ENCODE measurements at regions not wholly inside any gene's neighbourhood (a gene's known extent, or its start where the extent isn't known, plus 50 kb on each side); places are given as distances from the start of the nearest gene placed in this dataset.

- Histone ChIP-seq H3K4me1 (peaks cover 15% of the 10 kb centered on the region), H3K27ac (no peak overlapping the region), H3K9me3 (no peaks in the 10 kb centered on the region), H3K4me2 (no peak overlapping the region), H3K4me3 (no peak overlapping the region)
- FAIRE-seq (no peak), ATAC-seq (no peak), DNase-seq (ENCODE audit: low read depth in 1 of 2, low spot score in 1 of 2) (no peak)
- 79% methylated on average over 1 of the region's 1 CpG for WGBS (ENCODE audit: missing lambda C conversion rate)
- TF ChIP-seq HEYL (CRISPR knock-in tag; IDR thresholded peaks at IDR 0.05) (no peak), USF2 (IDR thresholded peaks at IDR 0.05) (no peak), TFCP2L1 (CRISPR knock-in tag; IDR thresholded peaks at IDR 0.05) (no peak)
- ChIA-PET POLR2A (no interaction called here), CTCF (interaction anchor here (1.1 to 2.2 kb wide), 2 partner anchors 9 to 79 kb away, joined by 3 to 9 read pairs; no protein-coding TSS in a partner anchor)
These were observed 178.4 kb upstream of the ELL2 start for GRCh38 chr5:96140084-96140483.

- no peak for FAIRE-seq
- no peaks in the 10 kb centered on the region for H3K9me3 ChIP-seq
- H3K27ac ChIP-seq, result no peak overlapping the region
- ChIA-PET CTCF (interaction anchor here (1.3 kb wide), 1 partner anchor 12 kb away, joined by 3 read pairs; no protein-coding TSS in a partner anchor), POLR2A (no interaction called here)
- H3K4me2 ChIP-seq, result no peak overlapping the region
- WGBS (ENCODE audit: missing lambda C conversion rate), result 83% methylated on average over 3 of the region's 3 CpGs
- DNase-seq (ENCODE audit: low read depth in 1 of 2, low spot score in 1 of 2), result no peak
- no peaks in the 10 kb centered on the region for H3K4me1 ChIP-seq
- no peak for ATAC-seq
- TF ChIP-seq HOXB13 (CRISPR knock-in tag; IDR thresholded peaks at IDR 0.05; ENCODE audit: low read depth) (no peak), NFE2L2 (conservative IDR thresholded peaks at IDR 0.05; ENCODE audit: low read length) (no peak), MYC (IDR thresholded peaks at IDR 0.05; ENCODE audit: borderline replicate concordance, low read length) (no peak)
- H3K4me3 ChIP-seq, result no peak overlapping the region
These were observed 173.2 kb upstream of the ELL2 start for GRCh38 chr5:96134886-96135285.

GRCh38 chr5:96133341-96134079, 171.9 kb upstream of the ELL2 start:
- WGBS (ENCODE audit: missing lambda C conversion rate), result 84% methylated on average over 6 of the region's 6 CpGs

GRCh38 chr5:96129276-96129675, 167.6 kb upstream of the ELL2 start:
- POLR2A ChIA-PET, result no interaction called here

More at GRCh38 chr5:96133341-96134079, 171.9 kb upstream of the ELL2 start:
- FAIRE-seq (no peak), DNase-seq (ENCODE audit: low read depth in 1 of 2, low spot score in 1 of 2) (no peak), ATAC-seq (no peak)
- H3K4me3 ChIP-seq, result no peak overlapping the region
- H3K27ac ChIP-seq, result no peak overlapping the region
- ChIA-PET CTCF (no interaction called here), POLR2A (no interaction called here)
- no peaks in the 10 kb centered on the region for H3K9me3 ChIP-seq
- no peak overlapping the region for H3K4me2 ChIP-seq
- no peaks in the 10 kb centered on the region for H3K4me1 ChIP-seq
- TF ChIP-seq RARB (CRISPR knock-in tag; IDR thresholded peaks at IDR 0.05), result no peak
- TF ChIP-seq CBX8 (IDR thresholded peaks at IDR 0.05), result no peak
- TF ChIP-seq TP53 (CRISPR knock-in tag; IDR thresholded peaks at IDR 0.05), result no peak
- TF ChIP-seq SMC3 (IDR thresholded peaks at IDR 0.05), result no peak
- TF ChIP-seq KDM5A (IDR thresholded peaks at IDR 0.05), result no peak
- no peak for TF ChIP-seq EHMT2 (IDR thresholded peaks at IDR 0.05; ENCODE audit: low read depth)
- TF ChIP-seq CHD4 (IDR thresholded peaks at IDR 0.05; ENCODE audit: borderline replicate concordance), result no peak
- TF ChIP-seq HEYL (CRISPR knock-in tag; IDR thresholded peaks at IDR 0.05), result no peak

More at GRCh38 chr5:96129276-96129675, 167.6 kb upstream of the ELL2 start:
- no peak overlapping the region for H3K27ac ChIP-seq
- no peak overlapping the region for H3K4me2 ChIP-seq
- CTCF ChIA-PET, result interaction anchor here (0.6 to 0.7 kb wide), 2 partner anchors 39 to 238 kb away, joined by 3 read pairs; no protein-coding TSS in a partner anchor
- no peak for FAIRE-seq
- peaks cover 18% of the 10 kb centered on the region for H3K4me1 ChIP-seq
- TF ChIP-seq FOSL2 (IDR thresholded peaks at IDR 0.05) (no peak), FOSL2 (CRISPR knock-in tag; IDR thresholded peaks at IDR 0.05) (no peak), HMGXB4 (CRISPR knock-in tag; IDR thresholded peaks at IDR 0.05; ENCODE audit: borderline replicate concordance) (no peak), JUN (IDR thresholded peaks at IDR 0.05) (no peak), TP53 (CRISPR knock-in tag; IDR thresholded peaks at IDR 0.05) (no peak), RAD21 (conservative IDR thresholded peaks at IDR 0.05 in 1 of 2, IDR thresholded peaks at IDR 0.05 in 1 of 2) (no peak), USF2 (IDR thresholded peaks at IDR 0.05) (no peak), POLR2A (IDR thresholded peaks at IDR 0.05; ENCODE audit: low read length) (no peak), HES2 (IDR thresholded peaks at IDR 0.05) (no peak), CTCF (IDR thresholded peaks at IDR 0.05) (no peak), NFE2L2 (conservative IDR thresholded peaks at IDR 0.05; ENCODE audit: low read length) (no peak), RNF2 (IDR thresholded peaks at IDR 0.05; ENCODE audit: borderline replicate concordance, low read depth) (no peak), HOXA7 (CRISPR knock-in tag; IDR thresholded peaks at IDR 0.05) (no peak), SMC3 (IDR thresholded peaks at IDR 0.05) (no peak)
- WGBS (ENCODE audit: missing lambda C conversion rate), result 69% methylated on average over 1 of the region's 1 CpG
- H3K9me3 ChIP-seq, result no peaks in the 10 kb centered on the region
- no peak overlapping the region for H3K4me3 ChIP-seq
- DNase-seq (ENCODE audit: low read depth in 1 of 2, low spot score in 1 of 2), result no peak
- no peak for ATAC-seq

All from A549 (cell line).